ENCODE measurements at regions not wholly inside any gene's neighbourhood (a gene's known extent, or its start where the extent isn't known, plus 50 kb on each side); places are given as distances from the start of the nearest gene placed in this dataset.
"Not testable (repeated sequence)": the region's sequence is repeated elsewhere in the genome, so short reads cannot be mapped to it uniquely, and the experiment has no call there.

- Histone ChIP-seq H3K9ac (ENCODE audit: extremely low read depth, low read length, poor library complexity, severe bottlenecking) (no peak overlapping the region), H3K4me3 (ENCODE audit: low read length) (no peak overlapping the region), H3K9me3 (ENCODE audit: control insufficient read depth, low read length) (no peaks in the 10 kb centered on the region), H3K4me1 (ENCODE audit: control insufficient read depth, insufficient read depth, low read length) (no peaks in the 10 kb centered on the region), H3K27me3 (ENCODE audit: control insufficient read depth, insufficient read depth, low read length, poor library complexity, severe bottlenecking) (no peaks in the 10 kb centered on the region), H3K36me3 (ENCODE audit: control insufficient read depth, insufficient read depth, low read length) (no peaks in the 10 kb centered on the region), H3K27ac (ENCODE audit: low read depth, low read length) (no peak overlapping the region)
- no peak overlapping the region for H3K4me3 Mint-ChIP-seq
- no peaks in the 10 kb centered on the region for H3K27me3 Mint-ChIP-seq (ENCODE audit: insufficient read depth)
- H3K36me3 Mint-ChIP-seq (ENCODE audit: low read depth) = no peaks in the 10 kb centered on the region
- TF ChIP-seq, protein P1, sequence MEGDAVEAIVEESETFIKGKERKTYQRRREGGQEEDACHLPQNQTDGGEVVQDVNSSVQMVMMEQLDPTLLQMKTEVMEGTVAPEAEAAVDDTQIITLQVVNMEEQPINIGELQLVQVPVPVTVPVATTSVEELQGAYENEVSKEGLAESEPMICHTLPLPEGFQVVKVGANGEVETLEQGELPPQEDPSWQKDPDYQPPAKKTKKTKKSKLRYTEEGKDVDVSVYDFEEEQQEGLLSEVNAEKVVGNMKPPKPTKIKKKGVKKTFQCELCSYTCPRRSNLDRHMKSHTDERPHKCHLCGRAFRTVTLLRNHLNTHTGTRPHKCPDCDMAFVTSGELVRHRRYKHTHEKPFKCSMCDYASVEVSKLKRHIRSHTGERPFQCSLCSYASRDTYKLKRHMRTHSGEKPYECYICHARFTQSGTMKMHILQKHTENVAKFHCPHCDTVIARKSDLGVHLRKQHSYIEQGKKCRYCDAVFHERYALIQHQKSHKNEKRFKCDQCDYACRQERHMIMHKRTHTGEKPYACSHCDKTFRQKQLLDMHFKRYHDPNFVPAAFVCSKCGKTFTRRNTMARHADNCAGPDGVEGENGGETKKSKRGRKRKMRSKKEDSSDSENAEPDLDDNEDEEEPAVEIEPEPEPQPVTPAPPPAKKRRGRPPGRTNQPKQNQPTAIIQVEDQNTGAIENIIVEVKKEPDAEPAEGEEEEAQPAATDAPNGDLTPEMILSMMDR (conservative IDR thresholded peaks at IDR 0.05) = no peak
- no peak overlapping the region for H3K27ac Mint-ChIP-seq
- no peaks in the 10 kb centered on the region for H3K9me3 Mint-ChIP-seq
- peaks cover 2% of the 10 kb centered on the region for H3K4me1 Mint-ChIP-seq
- WGBS, 2 experiments (ENCODE audit: insufficient coverage in 1 of 2, insufficient read length in 1 of 2) = 90% methylated on average over 1 of the region's 1 CpG; no CpG with 5 or more reads in 1 of the 2 experiments
- DNase-seq = no peak
Measured at GRCh38 chr4:162770761-162771490, 395.8 kb downstream of the NAF1 start.

GRCh38 chr4:162767083-162767482 is 399.6 kb downstream of the NAF1 start:
- DNase-seq = no peak
- H3K4me1 ChIP-seq (ENCODE audit: control insufficient read depth, insufficient read depth, low read length) = no peaks in the 10 kb centered on the region
- H3K4me1 Mint-ChIP-seq = peaks cover 5% of the 10 kb centered on the region
- H3K4me3 ChIP-seq (ENCODE audit: low read length) = no peak overlapping the region
- H3K9me3 Mint-ChIP-seq = no peaks in the 10 kb centered on the region
- no peaks in the 10 kb centered on the region for H3K27me3 ChIP-seq (ENCODE audit: control insufficient read depth, insufficient read depth, low read length, poor library complexity, severe bottlenecking)
- no peaks in the 10 kb centered on the region for H3K36me3 Mint-ChIP-seq (ENCODE audit: low read depth)
- no peaks in the 10 kb centered on the region for H3K9me3 ChIP-seq (ENCODE audit: control insufficient read depth, low read length)
- H3K4me3 Mint-ChIP-seq = no peak overlapping the region
- no peaks in the 10 kb centered on the region for H3K36me3 ChIP-seq (ENCODE audit: control insufficient read depth, insufficient read depth, low read length)
- no peak overlapping the region for H3K9ac ChIP-seq (ENCODE audit: extremely low read depth, low read length, poor library complexity, severe bottlenecking)
- no peaks in the 10 kb centered on the region for H3K27me3 Mint-ChIP-seq (ENCODE audit: insufficient read depth)
- WGBS, 2 experiments (ENCODE audit: insufficient coverage in 1 of 2, insufficient read length in 1 of 2) = 93% methylated on average over 2 of the region's 3 CpGs; no CpG with 5 or more reads in 1 of the 2 experiments
- H3K27ac ChIP-seq (ENCODE audit: low read depth, low read length) = no peak overlapping the region
- TF ChIP-seq, protein P1 (conservative IDR thresholded peaks at IDR 0.05) = no peak
- H3K27ac Mint-ChIP-seq = no peak overlapping the region

DNA sequence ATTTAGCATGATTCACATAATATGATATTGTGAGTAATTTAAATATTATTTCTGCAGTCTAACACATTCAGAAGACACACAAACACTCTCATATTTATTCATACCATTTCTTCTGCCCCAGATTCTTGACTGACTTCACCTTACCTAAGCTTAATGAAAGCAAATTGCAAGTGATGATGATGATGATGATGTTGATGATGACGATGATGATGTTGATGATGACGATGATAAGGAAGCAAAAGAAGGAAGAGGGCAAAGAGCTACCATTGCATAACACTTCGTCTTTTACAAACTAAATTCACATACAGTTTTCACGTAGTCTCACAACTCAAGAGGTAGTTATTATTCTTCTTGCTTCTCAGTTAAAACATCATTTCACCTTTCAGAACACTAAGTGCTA is 404.7 kb downstream of the NAF1 start:
- Histone ChIP-seq H3K4me1 (ENCODE audit: control insufficient read depth, insufficient read depth, low read length) (no peaks in the 10 kb centered on the region), H3K4me3 (ENCODE audit: low read length) (no peak overlapping the region), H3K27ac (ENCODE audit: low read depth, low read length) (no peak overlapping the region), H3K36me3 (ENCODE audit: control insufficient read depth, insufficient read depth, low read length) (no peaks in the 10 kb centered on the region), H3K9ac (ENCODE audit: extremely low read depth, low read length, poor library complexity, severe bottlenecking) (no peak overlapping the region), H3K27me3 (ENCODE audit: control insufficient read depth, insufficient read depth, low read length, poor library complexity, severe bottlenecking) (no peaks in the 10 kb centered on the region), H3K9me3 (ENCODE audit: control insufficient read depth, low read length) (no peaks in the 10 kb centered on the region)
- H3K4me1 Mint-ChIP-seq = peaks cover 7% of the 10 kb centered on the region
- TF ChIP-seq, protein P1 (conservative IDR thresholded peaks at IDR 0.05) = no peak
- H3K4me3 Mint-ChIP-seq = no peak overlapping the region
- H3K9me3 Mint-ChIP-seq = no peaks in the 10 kb centered on the region
- H3K36me3 Mint-ChIP-seq (ENCODE audit: low read depth) = no peaks in the 10 kb centered on the region
- H3K27me3 Mint-ChIP-seq (ENCODE audit: insufficient read depth) = no peaks in the 10 kb centered on the region
- no peak overlapping the region for H3K27ac Mint-ChIP-seq
- DNase-seq = no peak
- 75% methylated on average over 4 of the region's 4 CpGs; no CpG with 5 or more reads in 1 of the 2 experiments for WGBS, 2 experiments (ENCODE audit: insufficient coverage in 1 of 2, insufficient read length in 1 of 2)

DNA sequence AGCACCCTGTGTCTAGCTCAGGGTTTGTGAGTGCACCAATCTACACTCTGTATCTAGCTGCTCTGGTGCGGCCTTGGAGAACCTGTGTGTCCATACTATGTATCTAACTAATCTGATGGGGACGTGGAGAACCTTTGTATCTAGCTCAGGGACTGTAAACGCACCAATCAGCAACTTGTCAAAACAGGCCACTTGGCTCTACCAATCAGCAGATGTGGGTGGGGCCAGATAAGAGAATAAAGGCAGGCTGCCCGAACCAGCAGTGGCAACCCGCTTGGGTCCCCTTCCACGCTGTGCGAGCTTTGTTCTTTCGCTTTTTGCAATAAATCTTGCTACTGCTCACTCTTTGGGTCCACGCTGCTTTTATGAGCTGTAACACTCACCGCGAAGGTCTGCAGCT is 426.5 kb downstream of the NAF1 start:
- not testable (repeated sequence) for H3K4me3 ChIP-seq (ENCODE audit: low read length); H3K9me3 ChIP-seq (ENCODE audit: control insufficient read depth, low read length); H3K4me1 ChIP-seq (ENCODE audit: control insufficient read depth, insufficient read depth, low read length); H3K4me3 Mint-ChIP-seq; DNase-seq; H3K27me3 Mint-ChIP-seq (ENCODE audit: insufficient read depth); H3K9ac ChIP-seq (ENCODE audit: extremely low read depth, low read length, poor library complexity, severe bottlenecking); H3K27ac Mint-ChIP-seq; H3K36me3 ChIP-seq (ENCODE audit: control insufficient read depth, insufficient read depth, low read length); H3K4me1 Mint-ChIP-seq; H3K36me3 Mint-ChIP-seq (ENCODE audit: low read depth); H3K9me3 Mint-ChIP-seq; H3K27me3 ChIP-seq (ENCODE audit: control insufficient read depth, insufficient read depth, low read length, poor library complexity, severe bottlenecking); H3K27ac ChIP-seq (ENCODE audit: low read depth, low read length)
- 87% methylated on average over 5 to 11 of the region's 11 CpGs for WGBS, 2 experiments (ENCODE audit: insufficient coverage in 1 of 2, insufficient read length in 1 of 2)

DNA sequence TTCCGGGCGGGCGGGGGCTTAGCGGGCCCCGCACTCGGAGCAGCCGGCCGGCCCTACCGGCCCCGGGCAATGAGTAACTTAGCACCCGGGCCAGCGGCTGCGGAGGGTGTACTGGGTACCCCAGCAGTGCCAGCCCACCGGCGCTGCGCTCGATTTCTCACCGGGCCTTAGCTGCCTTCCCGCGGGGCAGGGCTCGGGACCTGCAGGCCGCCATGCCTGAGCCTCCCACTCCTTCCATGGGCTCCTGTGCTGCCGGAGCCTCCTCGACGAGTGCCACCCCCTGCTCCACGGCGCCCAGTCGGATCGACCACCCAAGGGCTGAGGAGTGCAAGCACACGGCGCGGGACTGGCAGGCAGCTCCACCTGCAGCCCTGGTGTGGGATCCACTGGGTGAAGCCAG is 427.1 kb downstream of the NAF1 start:
- H3K27me3 Mint-ChIP-seq (ENCODE audit: insufficient read depth); H3K9me3 ChIP-seq (ENCODE audit: control insufficient read depth, low read length); H3K4me1 Mint-ChIP-seq; H3K4me3 ChIP-seq (ENCODE audit: low read length); H3K27me3 ChIP-seq (ENCODE audit: control insufficient read depth, insufficient read depth, low read length, poor library complexity, severe bottlenecking); DNase-seq; H3K36me3 Mint-ChIP-seq (ENCODE audit: low read depth); H3K27ac ChIP-seq (ENCODE audit: low read depth, low read length); H3K9ac ChIP-seq (ENCODE audit: extremely low read depth, low read length, poor library complexity, severe bottlenecking); H3K27ac Mint-ChIP-seq; H3K9me3 Mint-ChIP-seq; H3K36me3 ChIP-seq (ENCODE audit: control insufficient read depth, insufficient read depth, low read length); H3K4me1 ChIP-seq (ENCODE audit: control insufficient read depth, insufficient read depth, low read length); H3K4me3 Mint-ChIP-seq: not testable (repeated sequence)
- 95 to 100% methylated on average over 2 to 32 of the region's 32 CpGs for WGBS, 2 experiments (ENCODE audit: insufficient coverage in 1 of 2, insufficient read length in 1 of 2)

Measured in endodermal cell (in vitro differentiated cells).